C4-2B (cell line): ENCODE measurements at regions not wholly inside any gene's neighbourhood (a gene's known extent, or its start where the extent isn't known, plus 50 kb on each side); places are given as distances from the start of the nearest gene placed in this dataset.

Experiments
- CTCF ChIP-seq: fragments of 450-650 bp; conservative IDR thresholded peaks from 2 replicates; pipeline ENCODE4 v1.5.1; 2017; ENCODE audit warnings: mild to moderate bottlenecking
- ZFX ChIP-seq: fragments of 450-650 bp; IDR thresholded peaks from 2 replicates; pipeline ENCODE4 v1.6.1; 2017

GRCh38 chr15:96415513-96416217 lies 85.2 kb downstream of the NR2F2 start:
- TF ChIP-seq CTCF (no peak), ZFX (no peak)
